LNCAP (cell line): ENCODE measurements at regions not wholly inside any gene's neighbourhood (a gene's known extent, or its start where the extent isn't known, plus 50 kb on each side); places are given as distances from the start of the nearest gene placed in this dataset.

Experiments
- TF ChIP-seq, protein P1 (sequence below): fragments of 450-650 bp; IDR thresholded peaks from 2 replicates; pipeline ENCODE4 v1.5.1; 2017; ENCODE audit warnings: mild to moderate bottlenecking

DNA sequence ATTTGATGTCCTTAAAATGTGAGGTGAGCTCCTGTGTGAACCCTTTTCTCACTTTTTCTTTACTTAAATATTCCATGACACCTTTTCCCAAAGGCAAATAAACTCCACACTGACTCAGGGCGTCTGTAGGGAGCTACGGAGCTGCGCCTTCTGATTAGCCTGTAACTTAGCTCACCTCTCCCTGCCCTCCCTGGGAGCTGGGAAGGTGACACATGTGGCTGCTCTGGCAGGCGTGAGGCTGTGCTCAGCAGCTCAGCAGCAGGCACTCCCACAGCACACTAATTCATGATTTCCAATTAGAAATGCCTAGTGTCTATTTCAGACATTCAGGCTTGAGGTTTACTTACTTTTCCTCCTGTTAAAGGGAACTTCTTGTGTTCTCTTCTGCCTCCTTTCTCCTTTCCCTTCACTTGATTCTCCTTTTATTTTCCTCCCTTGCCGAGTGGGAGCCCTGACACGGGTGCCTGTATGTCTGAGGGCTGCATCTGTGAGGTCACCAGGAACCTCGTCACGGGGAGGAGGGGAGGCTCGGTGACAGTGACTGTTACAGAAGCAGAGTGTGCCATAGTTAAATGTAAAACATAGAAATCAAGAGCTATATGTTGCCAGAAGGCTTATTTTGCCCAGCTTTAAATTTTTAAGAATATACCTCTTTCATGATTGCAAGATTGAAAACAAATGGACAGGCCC, 437.1 kb downstream of the DCDC2C start:
- TF ChIP-seq, protein P1, sequence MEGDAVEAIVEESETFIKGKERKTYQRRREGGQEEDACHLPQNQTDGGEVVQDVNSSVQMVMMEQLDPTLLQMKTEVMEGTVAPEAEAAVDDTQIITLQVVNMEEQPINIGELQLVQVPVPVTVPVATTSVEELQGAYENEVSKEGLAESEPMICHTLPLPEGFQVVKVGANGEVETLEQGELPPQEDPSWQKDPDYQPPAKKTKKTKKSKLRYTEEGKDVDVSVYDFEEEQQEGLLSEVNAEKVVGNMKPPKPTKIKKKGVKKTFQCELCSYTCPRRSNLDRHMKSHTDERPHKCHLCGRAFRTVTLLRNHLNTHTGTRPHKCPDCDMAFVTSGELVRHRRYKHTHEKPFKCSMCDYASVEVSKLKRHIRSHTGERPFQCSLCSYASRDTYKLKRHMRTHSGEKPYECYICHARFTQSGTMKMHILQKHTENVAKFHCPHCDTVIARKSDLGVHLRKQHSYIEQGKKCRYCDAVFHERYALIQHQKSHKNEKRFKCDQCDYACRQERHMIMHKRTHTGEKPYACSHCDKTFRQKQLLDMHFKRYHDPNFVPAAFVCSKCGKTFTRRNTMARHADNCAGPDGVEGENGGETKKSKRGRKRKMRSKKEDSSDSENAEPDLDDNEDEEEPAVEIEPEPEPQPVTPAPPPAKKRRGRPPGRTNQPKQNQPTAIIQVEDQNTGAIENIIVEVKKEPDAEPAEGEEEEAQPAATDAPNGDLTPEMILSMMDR: no peak

DNA sequence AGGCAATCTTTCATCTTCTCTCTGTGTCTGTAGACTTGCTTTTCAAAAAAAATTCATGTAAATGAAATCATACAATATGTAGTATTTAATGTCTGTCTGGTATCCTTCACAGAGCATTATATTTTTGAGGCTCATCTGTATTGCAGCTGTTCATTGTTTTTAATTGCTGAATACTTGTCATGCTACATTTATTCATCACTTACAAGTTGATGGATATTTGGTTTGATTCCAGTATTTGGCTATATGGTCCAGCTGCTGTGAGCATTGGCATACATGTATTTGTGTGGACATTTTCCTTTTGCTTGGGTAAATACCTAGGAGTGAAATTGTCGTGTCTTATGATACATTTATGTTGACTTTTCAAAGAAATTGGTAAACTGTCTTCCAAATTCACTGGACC, 441.4 kb downstream of the DCDC2C start:
- TF ChIP-seq, protein P1: no peak

DNA sequence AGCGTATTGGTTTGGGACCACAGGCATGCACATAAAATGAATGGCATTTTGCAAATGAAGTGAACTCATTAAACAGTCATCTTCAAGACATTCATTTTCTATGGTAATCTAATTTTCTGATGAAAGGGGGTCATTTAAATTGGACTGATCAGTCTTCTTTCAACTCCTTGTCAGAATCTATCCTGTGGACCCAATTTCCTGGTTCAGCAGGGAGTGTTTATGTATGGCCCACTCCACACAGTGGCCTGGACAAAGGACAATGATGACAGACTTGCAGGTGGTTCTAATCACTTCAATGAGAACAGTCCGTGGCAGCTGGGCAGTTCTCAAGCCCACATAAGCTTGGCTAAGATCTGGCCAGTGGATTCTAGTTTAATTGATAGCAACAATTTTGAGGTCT, 448.1 kb downstream of the DCDC2C start:
- TF ChIP-seq, protein P1: no peak

DNA sequence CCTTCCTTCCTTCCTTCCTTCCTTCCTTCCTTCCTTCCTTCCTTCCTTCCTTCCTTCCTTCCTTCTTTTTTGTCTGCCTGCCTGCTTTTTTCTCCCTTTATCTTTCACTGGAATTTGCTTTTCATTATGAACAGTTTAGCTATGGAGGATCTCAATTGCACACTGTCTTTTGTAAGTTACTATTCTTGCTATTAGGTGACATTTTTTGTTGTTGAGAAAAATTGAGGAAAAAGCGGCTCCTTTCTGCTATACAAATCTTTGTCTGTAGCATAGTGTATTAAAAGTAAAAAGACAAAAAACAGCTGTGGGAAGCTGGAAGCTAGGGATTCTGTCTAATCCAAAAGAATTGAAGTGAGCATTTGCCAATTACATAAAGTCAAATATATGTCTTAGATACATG, 448.7 kb downstream of the DCDC2C start:
- TF ChIP-seq, protein P1: no peak

DNA sequence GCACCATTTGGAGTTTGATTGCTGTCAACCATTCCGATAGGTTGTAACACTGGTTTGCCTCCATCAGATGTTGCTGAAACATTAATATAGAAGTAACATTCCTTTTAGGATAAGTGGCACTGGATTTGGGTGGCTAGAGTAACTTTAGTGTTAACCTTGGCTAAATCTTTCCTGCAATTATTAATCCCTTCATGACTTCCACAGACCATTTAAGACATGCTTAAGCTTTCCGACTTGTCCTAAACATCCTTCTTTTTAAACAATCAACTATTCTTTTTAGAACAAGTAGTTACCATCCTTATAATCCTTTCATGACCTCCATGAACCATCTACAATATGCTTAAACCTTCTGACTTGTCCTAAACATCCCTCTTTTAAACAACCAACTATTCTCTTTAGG, 465.5 kb downstream of the DCDC2C start:
- TF ChIP-seq, protein P1: no peak

DNA sequence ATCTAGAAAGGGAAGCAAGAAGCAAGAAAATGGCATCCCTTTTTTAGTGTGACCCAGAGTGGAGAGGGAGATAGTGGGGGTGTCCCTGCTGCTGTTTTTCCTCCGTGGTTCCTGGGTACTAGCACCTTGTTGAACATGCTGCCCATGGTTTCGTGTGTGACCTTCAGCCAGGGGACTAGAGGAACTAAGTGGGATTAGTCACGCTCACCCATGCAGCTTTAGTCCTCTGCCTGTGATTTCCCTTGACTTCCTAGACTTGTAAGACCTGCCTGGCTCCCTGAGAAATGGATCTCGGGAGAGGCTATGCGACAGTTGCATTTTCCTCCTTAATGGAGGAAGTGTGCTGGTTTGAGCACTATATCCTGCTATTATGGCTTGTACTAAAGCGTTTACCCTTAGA, 471.4 kb downstream of the DCDC2C start:
- TF ChIP-seq, protein P1: no peak

DNA sequence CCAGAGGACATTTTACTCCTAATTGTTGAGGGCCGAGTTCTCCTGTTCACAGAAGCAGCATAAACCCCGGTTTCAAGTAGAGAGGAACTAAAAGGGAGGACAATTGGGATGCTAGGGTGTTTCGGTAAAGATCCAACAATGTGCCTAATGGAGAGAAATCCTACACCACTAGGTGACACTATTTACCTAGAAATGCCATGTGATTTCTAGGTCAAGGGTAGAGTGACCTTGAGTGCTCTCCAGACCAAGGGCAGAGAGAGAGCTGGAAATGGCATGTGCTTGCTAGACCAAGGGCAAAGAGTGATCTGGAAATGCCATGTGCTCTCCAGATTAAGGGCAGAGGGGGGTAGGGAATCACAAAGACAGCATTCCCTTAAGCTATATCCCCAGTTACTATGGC, 472.0 kb downstream of the DCDC2C start:
- TF ChIP-seq, protein P1: peak; percentile 22; the same call in 1 of the 2 replicates

DNA sequence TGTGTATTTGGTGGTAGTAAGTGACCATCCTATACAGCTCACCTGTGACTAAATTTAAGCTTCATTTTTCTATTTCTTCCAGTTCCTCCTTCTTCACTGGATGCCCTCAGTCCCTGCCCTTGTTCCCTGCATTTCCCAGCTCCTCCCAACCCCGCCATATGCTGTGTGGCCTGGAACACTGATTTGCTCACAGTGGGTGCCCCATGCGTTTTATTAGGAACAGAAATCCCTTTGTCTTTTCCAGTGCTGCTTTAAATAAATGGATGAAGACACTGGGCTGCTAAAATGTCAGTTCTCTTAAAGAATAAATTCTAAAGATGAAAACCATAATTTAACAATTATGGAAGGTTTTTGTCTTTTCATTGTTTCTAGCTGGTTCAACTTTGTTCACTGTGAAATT, 477.3 kb downstream of the DCDC2C start:
- TF ChIP-seq, protein P1: no peak
